DND-41 (cell line): ENCODE measurements at regions not wholly inside any gene's neighbourhood (a gene's known extent, or its start where the extent isn't known, plus 50 kb on each side); places are given as distances from the start of the nearest gene placed in this dataset.

Experiments used
- EZH2 ChIP-seq: IDR thresholded peaks from 3 replicates; pipeline ENCODE4 v1.6.1; 2012; ENCODE audit warnings: borderline replicate concordance, low read depth, mild to moderate bottlenecking, moderate library complexity, low read length, inconsistent platforms; ENCODE audit not compliant: severe bottlenecking
- TF ChIP-seq, protein P1 (sequence below): IDR thresholded peaks from 2 replicates; pipeline ENCODE4 v1.5.1; 2012; ENCODE audit warnings: borderline replicate concordance, low read length, moderate library complexity, mild to moderate bottlenecking; ENCODE audit not compliant: poor library complexity, severe bottlenecking; ENCODE audit errors: extremely low read depth

DNA sequence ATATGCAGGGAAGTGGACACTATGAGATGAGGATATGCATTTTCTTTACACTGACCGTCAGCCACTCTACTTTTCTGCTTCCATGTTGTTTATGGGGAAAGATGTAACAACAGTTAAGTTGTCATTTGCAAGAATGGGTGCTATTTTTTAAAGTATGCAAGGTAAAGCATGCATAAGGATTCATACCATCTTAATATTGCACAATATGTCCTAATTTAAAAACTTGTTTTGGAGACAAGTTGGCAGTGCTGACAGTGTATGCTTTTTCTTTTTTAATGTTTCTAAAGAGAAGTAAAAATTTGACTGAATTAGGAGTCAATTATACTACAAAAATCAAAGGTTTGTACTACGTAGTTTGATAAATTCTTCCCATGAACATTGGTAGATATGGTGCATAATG is 435.4 kb downstream of the MMUT start:
- TF ChIP-seq, protein P1, sequence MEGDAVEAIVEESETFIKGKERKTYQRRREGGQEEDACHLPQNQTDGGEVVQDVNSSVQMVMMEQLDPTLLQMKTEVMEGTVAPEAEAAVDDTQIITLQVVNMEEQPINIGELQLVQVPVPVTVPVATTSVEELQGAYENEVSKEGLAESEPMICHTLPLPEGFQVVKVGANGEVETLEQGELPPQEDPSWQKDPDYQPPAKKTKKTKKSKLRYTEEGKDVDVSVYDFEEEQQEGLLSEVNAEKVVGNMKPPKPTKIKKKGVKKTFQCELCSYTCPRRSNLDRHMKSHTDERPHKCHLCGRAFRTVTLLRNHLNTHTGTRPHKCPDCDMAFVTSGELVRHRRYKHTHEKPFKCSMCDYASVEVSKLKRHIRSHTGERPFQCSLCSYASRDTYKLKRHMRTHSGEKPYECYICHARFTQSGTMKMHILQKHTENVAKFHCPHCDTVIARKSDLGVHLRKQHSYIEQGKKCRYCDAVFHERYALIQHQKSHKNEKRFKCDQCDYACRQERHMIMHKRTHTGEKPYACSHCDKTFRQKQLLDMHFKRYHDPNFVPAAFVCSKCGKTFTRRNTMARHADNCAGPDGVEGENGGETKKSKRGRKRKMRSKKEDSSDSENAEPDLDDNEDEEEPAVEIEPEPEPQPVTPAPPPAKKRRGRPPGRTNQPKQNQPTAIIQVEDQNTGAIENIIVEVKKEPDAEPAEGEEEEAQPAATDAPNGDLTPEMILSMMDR: no peak
- no peak for TF ChIP-seq EZH2
